ENCODE measurements at regions not wholly inside any gene's neighbourhood (a gene's known extent, or its start where the extent isn't known, plus 50 kb on each side); places are given as distances from the start of the nearest gene placed in this dataset.

DNA sequence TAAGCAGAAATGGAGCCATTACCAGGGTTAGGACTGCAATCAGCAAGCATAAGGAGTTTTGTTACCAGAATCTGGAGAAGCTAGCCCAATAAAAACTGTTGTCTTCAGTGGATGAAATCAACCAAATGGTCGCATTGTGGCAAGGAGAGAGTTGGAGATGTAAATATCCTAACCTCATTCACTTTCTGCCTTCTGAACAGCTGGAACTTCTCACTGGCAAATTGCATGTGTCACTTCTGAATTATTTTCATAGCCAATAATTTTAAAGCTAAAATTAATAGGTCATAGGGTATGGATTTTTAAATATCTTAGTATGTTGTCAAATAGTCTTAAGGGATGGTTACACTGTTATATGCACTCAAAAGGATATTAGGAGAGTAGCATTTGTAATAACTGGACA is 121.6 kb downstream of the SUCNR1 start:
- no peak for FAIRE-seq

DNA sequence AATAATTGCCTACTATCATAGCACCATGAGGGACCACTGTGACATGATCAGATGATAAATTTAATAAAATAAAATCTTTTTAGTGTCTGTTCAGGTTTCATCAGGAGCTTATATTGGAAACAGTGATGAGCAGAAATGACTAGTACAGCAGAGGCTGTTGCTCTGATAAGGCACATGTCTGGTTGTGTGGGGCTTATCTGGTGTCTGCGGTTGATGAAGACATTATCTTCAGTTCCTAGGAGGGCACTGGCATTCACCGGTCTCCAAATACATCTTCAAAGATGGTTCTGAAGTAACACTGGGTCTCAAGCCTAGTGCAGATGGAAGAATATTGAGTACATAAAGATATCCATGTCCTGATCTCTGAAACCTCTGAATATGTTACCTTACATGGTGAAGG is 125.3 kb downstream of the SUCNR1 start:
- FAIRE-seq = no peak

DNA sequence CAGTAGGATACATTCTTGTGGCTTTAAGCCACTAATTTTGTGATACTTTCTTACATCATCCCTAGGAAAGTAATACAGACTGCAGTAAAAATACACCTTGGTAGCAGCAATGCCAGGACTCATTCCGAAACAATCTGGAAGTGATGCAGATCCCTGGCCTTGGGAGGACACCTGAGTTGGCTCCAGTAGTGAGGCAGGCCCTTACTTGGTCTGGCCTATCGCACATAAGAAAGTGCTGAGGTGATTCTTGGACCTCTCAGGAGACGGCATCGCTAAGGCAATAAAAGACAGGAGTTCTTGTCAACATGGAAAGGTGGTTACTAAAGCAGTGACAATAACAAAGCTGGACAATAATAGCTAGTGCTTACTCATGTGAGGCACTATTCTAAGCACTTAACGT is 126.5 kb downstream of the SUCNR1 start:
- no peak for FAIRE-seq

DNA sequence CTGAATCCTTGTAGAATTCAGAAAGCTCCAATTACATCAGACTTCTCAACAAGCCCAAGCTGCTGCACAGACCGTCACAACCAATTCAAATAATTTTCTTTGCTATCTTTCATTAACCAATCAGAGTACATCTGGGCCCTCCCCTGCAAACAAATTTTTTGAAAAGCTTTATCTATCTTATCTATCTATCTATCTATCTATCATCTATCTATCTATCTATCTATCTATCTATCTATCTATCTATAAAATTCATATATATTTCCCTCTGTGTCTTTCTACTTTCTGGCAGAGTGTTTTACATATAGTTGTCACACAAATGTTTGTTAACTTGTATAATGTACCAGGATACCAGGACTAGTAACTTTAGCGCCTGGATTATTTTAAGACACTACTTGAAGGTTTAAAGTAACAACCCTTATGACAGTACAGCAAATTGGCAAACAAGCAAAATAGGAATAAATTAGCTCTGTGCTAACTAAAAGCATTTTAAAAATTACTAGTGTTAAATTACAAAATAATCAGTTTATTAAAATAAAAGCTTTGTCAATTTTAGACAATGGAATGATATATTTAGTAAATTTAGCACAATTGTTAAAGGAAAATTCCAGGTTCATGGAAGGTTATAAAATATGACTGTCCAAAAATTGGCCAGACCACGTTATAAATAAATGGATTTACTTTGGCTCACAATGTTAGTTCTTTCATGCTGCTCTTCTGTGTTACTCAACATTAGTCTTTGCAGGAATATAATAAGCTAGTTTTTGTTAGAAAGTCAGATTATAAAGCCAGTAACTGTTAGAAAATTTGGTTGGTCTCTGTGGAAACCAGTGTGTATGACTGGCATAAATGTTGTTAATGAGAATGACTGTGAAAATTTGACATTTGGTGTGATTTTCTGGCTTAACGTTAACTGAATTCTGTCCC is 138.6 kb downstream of the SUCNR1 start:
- FAIRE-seq = no peak

DNA sequence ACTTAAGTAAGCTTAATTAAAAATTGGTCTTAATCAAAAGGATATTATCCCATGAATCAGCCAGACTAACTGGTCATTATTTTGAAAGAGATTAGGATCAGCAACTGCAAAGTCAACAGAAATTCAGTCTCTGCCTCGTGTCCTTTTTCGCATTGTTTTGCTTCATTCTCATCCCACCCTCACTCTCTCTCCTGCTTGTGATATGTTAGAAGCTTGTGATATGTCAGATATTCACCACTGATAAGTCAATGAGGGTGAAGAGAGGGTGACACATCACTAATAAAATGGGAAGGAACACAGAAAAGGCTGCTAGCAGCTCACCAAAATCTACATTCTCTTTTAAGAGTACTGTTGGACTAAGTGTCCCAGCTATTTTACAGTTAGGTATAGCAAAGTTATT is 146.1 kb downstream of the SUCNR1 start:
- FAIRE-seq = no peak

DNA sequence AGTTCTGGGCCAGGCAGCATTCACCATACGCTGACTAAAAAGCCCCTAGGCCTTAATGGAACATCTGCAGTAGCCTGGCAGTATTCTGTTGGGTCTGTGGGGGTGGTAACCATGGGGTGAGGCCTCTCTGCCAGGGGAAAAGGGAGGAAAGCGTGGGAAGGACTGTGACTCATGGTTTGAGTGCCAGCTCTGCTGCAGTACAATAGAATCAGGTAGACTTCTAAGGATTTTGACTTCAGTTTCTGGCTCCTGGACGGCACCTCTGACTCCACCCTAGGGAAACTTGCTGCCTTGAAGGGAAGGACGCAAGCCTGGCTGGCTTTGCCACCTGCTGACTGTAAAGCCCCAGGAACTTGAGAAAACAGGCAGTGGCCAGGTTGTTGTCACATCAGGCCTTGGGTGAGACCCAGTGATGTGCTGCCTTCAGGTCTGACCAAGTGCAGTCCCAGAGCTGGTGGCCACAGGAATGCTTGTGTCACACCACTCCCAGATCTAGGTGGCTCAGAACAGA is 148.6 kb downstream of the SUCNR1 start:
- FAIRE-seq = no peak

DNA sequence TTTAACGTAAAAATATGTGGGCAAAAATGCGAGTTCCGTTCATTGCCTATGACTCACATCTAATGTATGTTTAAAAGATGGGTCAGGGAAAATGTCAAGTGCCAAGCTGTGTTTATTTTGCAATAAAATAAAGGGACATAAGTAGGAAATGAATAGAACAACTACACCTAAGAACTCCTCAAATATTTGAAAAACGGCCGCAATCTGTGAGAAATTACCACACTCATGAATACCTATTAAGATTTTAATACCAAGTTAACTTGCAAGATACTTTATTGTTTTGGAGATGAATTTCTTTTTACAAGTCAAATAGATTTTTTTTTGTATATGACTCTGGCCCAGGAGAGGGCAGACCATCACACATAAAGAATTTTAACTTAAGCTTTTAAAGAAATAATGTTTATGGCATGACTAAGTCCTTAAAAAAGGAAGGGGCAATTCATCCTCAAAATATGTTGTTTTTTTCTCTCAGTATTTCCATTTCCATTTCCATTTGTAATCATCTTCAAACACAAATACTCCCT is 152.7 kb downstream of the SUCNR1 start:
- no peak for FAIRE-seq

DNA sequence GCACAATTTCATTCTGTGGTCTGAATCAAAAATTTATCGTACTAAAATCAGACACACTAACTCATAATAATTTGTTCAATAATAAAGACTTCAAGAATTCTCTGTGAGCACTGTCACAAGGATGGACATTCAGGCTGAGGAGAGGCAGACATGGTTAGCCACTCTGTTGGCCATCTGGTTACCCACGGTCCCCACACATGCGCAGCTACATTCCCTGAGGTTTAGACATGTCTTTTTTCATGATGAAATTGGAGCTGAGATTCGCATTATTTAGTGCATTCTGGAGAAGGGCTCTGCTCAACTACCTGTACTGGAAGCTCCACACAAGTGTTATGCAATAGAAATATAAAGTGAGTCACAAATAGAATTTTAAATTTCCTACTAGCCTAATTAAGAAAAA is 156.9 kb downstream of the SUCNR1 start:
- FAIRE-seq = no peak

DNA sequence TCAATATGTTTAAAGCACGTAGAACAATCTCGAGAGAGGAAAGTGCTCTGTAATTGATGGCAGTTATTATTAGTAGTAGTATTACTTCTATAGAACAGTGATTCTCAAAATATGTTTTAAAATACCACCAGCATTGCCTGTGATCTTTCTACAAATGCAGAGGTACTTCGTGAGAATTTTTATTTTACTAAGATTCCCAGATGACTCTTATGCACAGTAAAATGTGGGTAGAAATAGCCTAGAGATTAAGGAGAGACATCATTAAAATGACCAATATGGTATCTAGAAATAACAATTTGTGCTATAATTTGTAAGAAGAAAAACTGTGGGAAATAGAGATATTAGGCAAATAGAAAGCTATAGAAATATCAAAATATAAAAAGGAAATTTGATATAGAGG is 157.9 kb downstream of the SUCNR1 start:
- no peak for FAIRE-seq

DNA sequence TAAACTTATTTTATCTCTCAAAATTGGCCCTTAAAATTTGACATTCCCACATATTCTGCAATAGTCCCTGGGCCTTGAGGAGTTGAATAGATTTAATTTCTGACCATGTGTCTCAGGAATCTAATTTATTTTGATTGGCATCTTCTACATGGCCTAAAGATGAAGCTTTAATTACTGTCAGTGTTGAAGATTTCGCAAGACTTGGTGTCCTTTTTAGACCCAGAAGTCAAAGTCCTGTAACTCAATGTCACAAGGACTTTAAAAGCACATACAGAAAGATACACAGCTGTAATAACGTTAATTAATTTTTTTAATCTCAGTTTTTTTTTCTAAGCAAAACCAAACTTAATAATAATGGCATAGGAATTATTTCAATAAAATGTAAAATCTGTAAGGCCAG is 163.9 kb downstream of the SUCNR1 start:
- FAIRE-seq = no peak

DNA sequence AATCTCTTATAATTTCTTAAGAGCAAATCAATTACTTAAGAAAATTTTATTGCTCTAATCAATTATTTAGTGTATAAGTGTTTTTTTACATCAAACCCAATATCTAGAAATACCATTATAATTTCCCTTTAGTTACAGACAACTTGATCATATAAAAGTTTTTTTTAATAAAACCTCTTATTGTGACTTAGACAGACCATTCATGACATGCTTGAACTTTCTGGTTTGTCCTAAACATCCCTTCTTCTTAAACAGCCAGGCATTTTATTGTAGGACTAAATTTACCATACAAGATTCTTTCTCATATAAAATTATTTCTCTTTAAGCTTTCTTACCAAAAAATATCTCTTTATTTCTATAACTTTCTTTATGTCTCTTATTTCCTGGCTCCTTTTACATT is 164.5 kb downstream of the SUCNR1 start:
- no peak for FAIRE-seq

DNA sequence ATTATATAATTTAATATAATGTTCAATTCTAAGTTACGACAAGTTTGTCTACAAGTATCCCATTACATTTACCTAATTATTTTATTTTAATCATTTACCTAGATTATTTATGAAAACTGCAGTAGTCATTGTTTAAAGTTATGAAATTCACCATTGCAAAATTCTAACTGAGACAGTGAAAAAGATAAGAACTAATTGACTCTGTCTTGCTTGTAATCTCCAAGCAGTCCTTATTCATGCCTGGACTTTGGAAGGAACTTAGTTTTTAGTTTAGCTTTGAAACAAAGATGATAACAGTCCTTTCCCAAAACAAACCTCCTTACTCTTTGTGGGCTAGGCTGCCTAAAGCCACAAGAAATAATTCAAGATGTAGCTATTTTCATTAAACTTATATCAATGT is 165.0 kb downstream of the SUCNR1 start:
- FAIRE-seq = no peak

DNA sequence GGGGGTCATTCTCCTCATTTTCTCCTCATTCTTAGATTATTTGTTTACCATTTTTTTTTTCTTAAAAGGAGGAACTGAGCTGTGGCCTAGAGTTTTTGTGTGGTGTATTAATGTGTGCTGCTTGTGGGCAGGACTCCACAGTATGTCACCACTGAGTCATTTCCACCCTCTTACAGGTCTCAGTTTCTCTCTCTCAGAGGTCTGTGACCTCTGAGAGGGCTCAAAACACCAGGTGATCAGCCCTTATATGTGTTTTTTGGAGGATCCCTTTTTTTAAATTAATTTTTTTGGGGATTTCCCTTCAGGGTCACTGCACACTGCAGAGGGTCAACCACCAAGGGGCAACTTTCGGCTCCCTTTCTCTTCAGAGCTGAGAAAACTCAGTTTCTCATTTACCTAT is 166.4 kb downstream of the SUCNR1 start:
- no peak for FAIRE-seq

DNA sequence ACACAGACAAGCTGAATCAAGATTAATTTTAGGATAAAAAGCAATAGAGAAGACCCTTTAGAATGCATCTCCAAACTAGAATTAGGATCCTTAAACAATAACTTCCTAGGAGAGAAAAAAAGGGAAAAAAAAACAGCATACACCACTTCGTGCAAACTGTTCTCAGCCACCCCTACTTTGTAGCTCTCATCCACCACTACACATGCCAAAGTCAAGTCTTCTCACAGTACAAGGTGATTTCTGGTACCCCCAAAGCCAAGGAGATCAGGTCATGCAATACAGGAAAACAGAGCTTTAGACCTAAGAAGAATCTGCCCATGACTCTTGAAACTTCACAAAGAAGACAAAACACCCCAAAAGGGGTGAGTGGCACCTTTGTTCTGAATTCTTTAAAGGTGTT is 166.9 kb downstream of the SUCNR1 start:
- FAIRE-seq = no peak

DNA sequence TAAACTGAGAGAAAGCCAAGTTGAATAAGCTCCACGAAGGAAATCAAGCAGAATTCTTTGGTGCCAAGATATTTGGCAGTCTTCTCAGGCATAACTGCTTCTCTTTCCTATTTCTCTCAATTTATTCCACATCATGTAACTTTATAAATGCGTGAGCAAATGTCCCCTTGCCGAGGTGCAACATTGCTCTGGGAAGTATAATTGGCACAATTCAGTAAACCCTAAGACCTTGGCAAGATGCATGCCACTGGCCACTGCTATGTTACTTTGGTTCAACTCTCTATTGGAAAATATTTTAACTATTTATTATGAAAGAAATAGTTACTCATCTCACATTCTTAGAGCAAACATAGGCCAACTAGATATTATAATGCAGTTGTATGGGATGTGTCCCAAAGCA is 170.2 kb downstream of the SUCNR1 start:
- no peak for FAIRE-seq

DNA sequence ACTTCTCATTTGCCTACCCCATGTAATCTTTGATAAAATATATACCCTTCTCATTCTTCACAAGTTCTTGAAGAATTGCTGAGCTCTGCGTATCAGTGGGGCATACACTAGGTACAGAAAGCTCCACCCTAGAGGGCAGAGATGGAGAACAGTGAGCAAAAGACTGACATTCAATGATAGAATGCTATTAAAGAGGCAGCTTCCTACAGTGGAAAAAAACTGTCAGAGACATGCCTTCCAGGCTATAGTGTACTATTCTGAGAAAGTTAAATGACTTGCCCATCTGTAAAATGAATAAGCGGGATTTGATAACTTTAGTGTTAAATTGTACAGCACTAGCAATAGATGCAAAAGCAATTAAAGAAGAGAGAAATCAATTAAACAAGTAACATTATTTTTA is 172.8 kb downstream of the SUCNR1 start:
- no peak for FAIRE-seq

DNA sequence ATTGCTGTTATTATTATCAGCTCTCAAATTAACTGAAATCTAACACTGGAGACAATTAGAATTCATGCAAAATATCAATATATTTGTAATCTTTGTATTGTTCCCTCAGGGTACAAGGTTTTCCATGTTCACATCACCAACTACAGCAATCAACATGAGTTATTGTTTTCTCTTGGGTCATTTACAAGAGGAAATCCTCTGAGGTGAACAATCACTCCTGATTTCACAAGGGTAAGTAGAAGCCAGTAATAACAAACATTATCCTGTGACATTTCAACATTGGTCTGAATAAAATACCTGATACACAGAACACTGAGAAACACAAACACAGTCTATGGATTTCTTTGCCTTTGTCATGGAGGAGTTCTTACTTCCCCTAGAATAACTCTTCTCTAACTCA is 174.0 kb downstream of the SUCNR1 start:
- no peak for FAIRE-seq

DNA sequence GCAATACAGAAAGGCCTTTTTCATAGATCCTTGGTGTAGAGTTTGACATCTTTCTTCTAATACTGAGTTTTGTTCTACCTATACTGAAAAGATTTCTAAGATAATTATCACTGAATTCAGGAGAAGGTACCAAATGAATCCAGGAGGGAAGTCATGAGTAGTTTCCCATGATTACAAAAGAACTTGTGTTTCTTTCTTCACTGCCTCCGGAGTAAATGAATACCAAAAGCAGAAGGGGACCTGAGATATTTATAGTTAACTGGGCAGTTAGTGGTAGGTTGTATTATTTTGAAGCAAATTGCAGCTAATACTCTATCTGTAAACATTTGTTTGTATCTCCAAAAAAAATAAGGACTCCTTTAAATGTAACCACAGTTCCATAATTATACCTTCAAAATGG is 175.4 kb downstream of the SUCNR1 start:
- no peak for FAIRE-seq

DNA sequence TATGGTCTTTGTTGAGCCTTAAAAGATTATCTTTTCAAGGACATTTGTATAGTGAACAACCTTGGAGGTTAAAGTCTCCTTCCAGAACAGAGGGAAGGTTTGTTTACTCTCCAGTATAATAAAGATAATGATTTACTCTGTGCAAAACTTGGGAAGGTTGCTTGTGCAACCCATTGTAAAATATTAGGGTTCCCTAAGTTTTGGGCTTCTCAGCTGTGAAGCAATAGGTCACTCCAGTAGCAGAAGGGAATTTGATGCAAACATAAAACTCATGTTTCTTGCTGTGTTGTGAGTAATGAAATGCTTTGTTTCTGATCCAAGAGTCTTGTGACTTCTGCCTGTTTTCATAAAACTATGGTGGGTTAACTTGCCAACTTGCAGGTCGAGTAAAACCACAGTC is 177.5 kb downstream of the SUCNR1 start:
- no peak for FAIRE-seq

DNA sequence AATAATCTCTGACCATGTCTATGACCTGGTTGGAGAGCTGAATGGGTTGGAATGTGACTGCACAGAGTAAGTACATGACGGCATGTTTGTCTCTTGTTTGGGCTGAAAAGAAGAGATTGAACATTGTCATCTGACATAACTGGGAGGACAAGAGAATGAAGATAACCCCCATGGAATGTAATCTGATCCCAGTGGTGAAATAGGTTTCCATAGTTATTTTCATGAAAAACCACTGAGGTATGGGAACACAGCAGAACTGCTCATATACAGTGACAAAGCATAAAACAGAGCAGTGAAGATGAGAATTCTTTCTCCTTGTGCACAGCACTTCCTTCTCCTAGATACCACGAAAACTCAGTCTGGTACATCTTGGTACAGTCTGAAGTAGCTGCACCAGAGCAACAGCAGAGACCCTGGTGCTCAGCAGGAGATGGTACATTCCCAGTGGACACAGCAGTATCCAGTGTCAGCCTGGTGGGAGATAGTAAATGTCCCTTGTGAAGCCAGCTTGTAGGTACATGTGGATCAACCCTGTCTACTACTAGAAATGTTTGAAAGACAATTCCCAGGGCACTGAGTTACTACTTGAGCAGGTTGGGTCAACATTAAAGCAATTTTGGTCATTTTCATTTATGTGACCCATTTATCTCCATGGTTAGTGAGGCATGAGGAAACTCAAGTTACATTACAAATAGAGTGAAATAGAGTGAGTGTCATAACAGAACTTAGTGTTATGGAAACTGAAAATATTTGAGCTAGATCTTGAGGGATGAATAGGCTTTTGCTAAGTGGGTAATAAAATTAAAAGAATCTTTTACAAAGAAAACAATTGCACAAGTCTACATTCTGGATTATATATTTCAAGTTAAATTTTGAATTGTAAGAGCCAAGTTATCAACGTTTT is 178.3 kb downstream of the SUCNR1 start:
- FAIRE-seq = no peak

DNA sequence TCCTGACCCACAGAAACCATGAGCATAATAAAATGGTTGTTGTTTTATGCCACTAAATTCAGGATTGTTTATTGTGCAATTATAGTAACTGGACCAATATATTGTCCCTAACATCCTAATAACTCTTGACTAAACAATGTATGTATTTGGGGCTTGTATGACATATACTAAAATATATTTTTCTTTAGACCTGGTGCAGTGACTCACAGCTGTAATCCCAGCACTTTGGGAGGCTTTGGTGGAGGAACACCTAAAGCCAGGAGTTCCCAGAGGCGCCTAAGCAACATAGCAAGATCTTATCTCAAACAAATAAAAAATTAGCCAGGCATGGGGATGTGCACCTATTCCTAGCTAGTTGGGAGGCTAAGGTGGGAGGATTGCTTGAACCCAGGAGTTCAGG is 180.4 kb downstream of the SUCNR1 start:
- no peak for FAIRE-seq

DNA sequence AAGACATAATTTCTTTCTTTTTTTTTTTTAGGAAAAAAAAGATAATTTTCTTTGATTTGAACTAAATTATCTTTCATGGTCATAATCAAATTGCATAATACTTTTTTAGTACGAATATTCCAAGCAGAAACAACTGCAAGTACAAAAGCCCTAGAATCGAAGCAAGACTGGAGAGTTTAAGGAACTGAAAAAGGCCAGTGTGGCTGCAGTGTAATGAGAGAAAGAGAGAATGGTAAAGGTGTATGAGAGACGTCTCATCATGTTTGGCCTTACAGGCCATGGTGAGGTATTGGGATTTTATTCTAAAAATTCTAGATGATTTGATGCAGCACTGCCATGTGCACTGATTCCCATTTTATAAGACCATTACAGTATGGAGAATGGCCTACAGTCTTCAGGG is 180.9 kb downstream of the SUCNR1 start:
- no peak for FAIRE-seq

DNA sequence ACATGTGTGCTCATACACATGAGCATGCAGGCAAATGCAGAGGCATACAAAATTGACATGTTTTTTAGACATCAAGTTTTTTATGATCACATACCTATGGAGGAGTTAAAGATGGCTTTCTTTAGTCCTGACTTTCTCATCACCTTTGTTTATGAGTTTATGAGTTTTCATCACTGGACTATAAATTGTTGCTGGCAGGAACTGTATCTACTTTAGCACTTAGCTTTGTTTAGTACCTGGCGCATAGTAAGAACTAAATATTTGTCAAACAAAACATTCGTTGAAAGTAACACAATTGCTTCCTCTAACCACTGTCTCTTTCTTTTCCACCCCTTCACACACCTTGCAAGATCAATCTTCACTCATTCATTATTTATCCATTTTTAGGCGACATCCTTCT is 182.6 kb downstream of the SUCNR1 start:
- no peak for FAIRE-seq

DNA sequence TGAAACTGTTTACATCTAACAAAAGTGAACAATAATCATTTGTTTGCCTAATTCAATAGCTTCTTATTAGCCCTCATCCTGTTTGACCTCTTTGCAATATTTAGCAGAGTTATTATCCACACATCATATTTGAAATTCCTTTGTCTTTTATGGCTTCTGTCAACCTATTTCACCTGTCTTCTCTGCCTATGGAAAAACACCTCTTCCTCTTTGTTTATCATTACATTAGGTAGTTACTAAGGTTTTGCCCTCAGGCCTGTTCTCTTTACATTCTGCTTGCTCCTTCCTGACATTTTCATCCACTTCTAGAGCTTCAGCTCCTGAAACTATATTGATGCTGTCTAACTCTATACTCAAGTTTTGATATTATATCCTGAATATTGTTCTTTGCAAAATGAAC is 183.0 kb downstream of the SUCNR1 start:
- FAIRE-seq = no peak
